ENCODE measurements at regions not wholly inside any gene's neighbourhood (a gene's known extent, or its start where the extent isn't known, plus 50 kb on each side); places are given as distances from the start of the nearest gene placed in this dataset.

GRCh38 chrX:43003204-43003565, 225.2 kb upstream of the PPP1R2C start:
- TF ChIP-seq POLR2A (IDR thresholded peaks at IDR 0.05) = no peak
- no peak for TF ChIP-seq CTCF (IDR thresholded peaks at IDR 0.05)
- WGBS, 2 donors = 94% methylated on average over 3 of the region's 3 CpGs
- Histone ChIP-seq H3K4me1 (no peaks in the 10 kb centered on the region), H3K27me3 (no peaks in the 10 kb centered on the region), H3K36me3 (replicated peaks in 1 of 2; ENCODE audit: insufficient read depth in 1 of 2, low read depth in 2 of 2) (no peaks in the 10 kb centered on the region), H3K4me3 (no peak overlapping the region), H3K27ac (no peak overlapping the region), H3K9me3 (no peaks in the 10 kb centered on the region)
- DNase-seq (no peak), ATAC-seq (no peak)
- intact Hi-C loops (cut with DNase I) = no loop called here

- no peaks in the 10 kb centered on the region for H3K27me3 ChIP-seq
- no peak for DNase-seq
- no peaks in the 10 kb centered on the region for H3K4me1 ChIP-seq
- no peaks in the 10 kb centered on the region for H3K36me3 ChIP-seq (replicated peaks in 1 of 2; ENCODE audit: insufficient read depth in 1 of 2, low read depth in 2 of 2)
- no peaks in the 10 kb centered on the region for H3K9me3 ChIP-seq
- WGBS, 2 donors = 79 to 89% methylated on average over 2 of the region's 2 CpGs
- ATAC-seq = no peak
- no peak overlapping the region for H3K27ac ChIP-seq
- H3K4me3 ChIP-seq = no peak overlapping the region
- intact Hi-C loops (cut with DNase I) = no loop called here
- TF ChIP-seq CTCF (IDR thresholded peaks at IDR 0.05) (no peak), POLR2A (IDR thresholded peaks at IDR 0.05) (no peak)
These were observed 226.0 kb upstream of the PPP1R2C start for GRCh38 chrX:43003939-43004338.

DNA sequence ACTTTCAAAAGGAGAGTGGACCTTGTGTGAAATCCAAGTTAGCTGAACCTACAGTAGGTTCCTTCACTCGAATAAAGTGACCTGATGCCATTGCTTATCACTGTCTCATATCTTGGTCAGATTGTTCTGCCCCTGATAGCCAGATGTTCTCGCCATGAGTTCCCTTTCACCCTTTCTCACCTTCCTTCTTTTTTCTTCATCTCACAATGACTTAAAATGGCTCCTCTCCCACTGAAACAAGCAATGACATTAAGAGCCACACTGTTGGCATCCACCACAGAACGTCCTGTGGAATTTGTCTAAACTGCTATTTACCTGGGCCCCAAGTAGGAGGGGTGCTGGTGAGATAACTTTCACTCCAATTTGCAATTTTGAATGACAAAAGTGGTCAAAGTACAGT, 227.6 kb upstream of the PPP1R2C start:
- no peaks in the 10 kb centered on the region for H3K27me3 ChIP-seq
- no peak overlapping the region for H3K4me3 ChIP-seq
- H3K9me3 ChIP-seq = no peaks in the 10 kb centered on the region
- DNase-seq (no peak), ATAC-seq (no peak)
- H3K4me1 ChIP-seq = no peaks in the 10 kb centered on the region
- H3K27ac ChIP-seq = no peak overlapping the region
- H3K36me3 ChIP-seq (replicated peaks in 1 of 2; ENCODE audit: insufficient read depth in 1 of 2, low read depth in 2 of 2) = no peaks in the 10 kb centered on the region
- TF ChIP-seq CTCF (IDR thresholded peaks at IDR 0.05) (no peak), POLR2A (IDR thresholded peaks at IDR 0.05) (no peak)
- 45 to 49% methylated on average over 3 of the region's 3 CpGs for WGBS, 2 donors
- intact Hi-C loops (cut with DNase I) = no loop called here

- H3K27ac ChIP-seq = no peak overlapping the region
- 69 to 78% methylated on average over 1 of the region's 1 CpG for WGBS, 2 donors
- H3K36me3 ChIP-seq (replicated peaks in 1 of 2; ENCODE audit: insufficient read depth in 1 of 2, low read depth in 2 of 2) = no peaks in the 10 kb centered on the region
- intact Hi-C loops (cut with DNase I) = no loop called here
- no peak for ATAC-seq
- no peaks in the 10 kb centered on the region for H3K4me1 ChIP-seq
- no peaks in the 10 kb centered on the region for H3K9me3 ChIP-seq
- H3K27me3 ChIP-seq = no peaks in the 10 kb centered on the region
- TF ChIP-seq POLR2A (IDR thresholded peaks at IDR 0.05) (no peak), CTCF (IDR thresholded peaks at IDR 0.05) (no peak)
- DNase-seq = no peak
- H3K4me3 ChIP-seq = no peak overlapping the region
These were observed 230.4 kb upstream of the PPP1R2C start for GRCh38 chrX:43008356-43008755.

DNA sequence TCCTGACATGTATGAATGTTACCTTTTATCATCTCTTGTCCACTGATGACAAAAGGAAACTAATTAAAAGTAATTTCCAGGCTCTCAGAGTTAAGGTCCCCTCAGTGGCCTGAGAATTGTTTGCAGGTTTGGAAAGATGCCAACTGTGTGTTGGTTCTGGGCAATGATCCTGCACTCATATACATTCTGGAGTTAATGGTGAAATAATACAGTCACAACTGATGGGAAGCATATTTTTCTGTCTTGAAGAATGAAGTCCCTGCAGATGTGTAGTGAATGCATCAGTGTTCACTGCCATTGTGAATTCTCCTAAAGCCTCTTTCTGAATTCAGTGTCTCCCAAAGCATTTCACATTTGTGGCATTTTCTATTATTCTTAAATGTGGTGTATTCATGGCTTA, 238.1 kb upstream of the PPP1R2C start:
- TF ChIP-seq POLR2A (IDR thresholded peaks at IDR 0.05) (no peak), CTCF (IDR thresholded peaks at IDR 0.05) (no peak)
- H3K4me3 ChIP-seq = no peak overlapping the region
- no peaks in the 10 kb centered on the region for H3K27me3 ChIP-seq
- DNase-seq (no peak), ATAC-seq (no peak)
- intact Hi-C loops (cut with DNase I) = no loop called here
- no peak overlapping the region for H3K27ac ChIP-seq
- H3K9me3 ChIP-seq = no peaks in the 10 kb centered on the region
- no peaks in the 10 kb centered on the region for H3K36me3 ChIP-seq (replicated peaks in 1 of 2; ENCODE audit: insufficient read depth in 1 of 2, low read depth in 2 of 2)
- no peaks in the 10 kb centered on the region for H3K4me1 ChIP-seq
